ENCODE measurements at regions not wholly inside any gene's neighbourhood (a gene's known extent, or its start where the extent isn't known, plus 50 kb on each side); places are given as distances from the start of the nearest gene placed in this dataset.

DNA sequence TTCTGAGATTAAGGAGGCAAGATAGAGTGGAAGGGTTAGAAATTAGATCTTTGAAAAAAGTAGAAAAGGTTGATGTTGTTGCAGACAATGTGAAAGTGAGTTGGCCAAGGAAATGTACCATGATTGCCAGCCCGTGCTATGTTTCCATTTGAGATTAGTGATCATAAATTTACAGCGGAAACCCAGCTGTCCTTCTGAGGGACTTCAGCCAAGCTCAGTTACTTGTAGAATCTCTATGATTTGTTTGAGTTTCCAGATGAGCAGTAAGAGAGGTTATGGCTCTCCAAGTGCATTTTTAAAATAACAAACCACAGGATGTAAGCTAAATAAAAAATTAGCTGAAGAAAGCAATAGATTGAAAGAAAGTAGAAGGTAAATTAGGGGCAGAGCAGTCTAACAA is 54.2 kb upstream of the RBMS3 start:
- intact Hi-C loops (cut with DNase I), result no loop called here
- DNase-seq (no peak), ATAC-seq (ENCODE audit: poor library complexity) (no peak)

DNA sequence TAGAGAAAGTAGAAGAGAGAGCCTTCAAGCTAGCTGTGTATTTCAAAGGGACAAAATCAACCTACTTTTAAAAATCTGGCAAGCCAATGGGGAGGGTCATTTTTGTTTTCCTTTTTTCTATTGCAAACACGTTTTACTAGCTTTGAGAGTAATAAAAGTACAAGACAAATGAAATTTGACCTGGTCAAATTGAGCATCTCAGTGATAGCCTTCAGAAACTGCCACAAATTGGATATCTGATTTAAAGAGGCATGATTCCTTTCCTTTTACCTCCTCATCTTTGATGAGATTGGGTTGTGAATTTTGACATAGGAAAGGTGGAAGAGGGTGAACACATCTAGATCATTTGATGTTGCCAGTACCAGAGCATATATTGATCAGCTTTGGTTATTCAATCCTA is 53.6 kb upstream of the RBMS3 start:
- no peak for DNase-seq
- intact Hi-C loops (cut with DNase I), result no loop called here
- ATAC-seq (ENCODE audit: poor library complexity), result no peak
